A549 (cell line): ENCODE measurements at regions not wholly inside any gene's neighbourhood (a gene's known extent, or its start where the extent isn't known, plus 50 kb on each side); places are given as distances from the start of the nearest gene placed in this dataset.

Experiments
- CTCF ChIP-seq: fragments of >200 bp; sonication (Bioruptor Twin); formaldehyde crosslinking; IDR thresholded peaks from 3 replicates; pipeline ENCODE4 v1.5.1; 2016
- POLR2A ChIP-seq: IDR thresholded peaks from 2 replicates; pipeline ENCODE4 v1.6.1; 2012; ENCODE audit warnings: mild to moderate bottlenecking, low read length
- REST ChIP-seq: fragments of 200-600 bp; sonication (generic); IDR thresholded peaks from 2 replicates; pipeline ENCODE4 v1.6.1; 2016; ENCODE audit warnings: antibody characterized with exemption, mild to moderate bottlenecking, moderate library complexity

GRCh38 chr1:172751683-172752082 is 92.8 kb downstream of the FASLG start:
- no peak for TF ChIP-seq POLR2A
- TF ChIP-seq CTCF = no peak
- no peak for TF ChIP-seq REST
